Midbrain (tissue), 1 donor: ENCODE measurements at regions not wholly inside any gene's neighbourhood (a gene's known extent, or its start where the extent isn't known, plus 50 kb on each side); places are given as distances from the start of the nearest gene placed in this dataset.
"Not testable (repeated sequence)": the region's sequence is repeated elsewhere in the genome, so short reads cannot be mapped to it uniquely, and the experiment has no call there.

Experiments used
- DNase-seq: peaks from one replicate; lab custom pipeline; 2025; lab: John Stamatoyannopoulos, UW

- no peak for DNase-seq
Measured at GRCh38 chr4:14364953-14365536, 637.2 kb upstream of the CPEB2 start.

- DNase-seq = no peak
Measured at GRCh38 chr4:14368391-14368790, 633.9 kb upstream of the CPEB2 start.

GRCh38 chr4:14371131-14371530 is 631.1 kb upstream of the CPEB2 start:
- no peak for DNase-seq

- no peak for DNase-seq
Measured at GRCh38 chr4:14375816-14376215, 626.5 kb upstream of the CPEB2 start.

- DNase-seq = no peak
Measured at GRCh38 chr4:14379183-14379582, 623.1 kb upstream of the CPEB2 start.

- no peak for DNase-seq
Measured at GRCh38 chr4:14383652-14384051, 618.6 kb upstream of the CPEB2 start.

GRCh38 chr4:14384824-14385223 is 617.5 kb upstream of the CPEB2 start:
- no peak for DNase-seq

- no peak for DNase-seq
Measured at GRCh38 chr4:14386196-14386595, 616.1 kb upstream of the CPEB2 start.

- DNase-seq = no peak
Measured at GRCh38 chr4:14387647-14388046, 614.6 kb upstream of the CPEB2 start.

- no peak for DNase-seq
Measured at GRCh38 chr4:14392378-14392777, 609.9 kb upstream of the CPEB2 start.

- DNase-seq = no peak
Measured at GRCh38 chr4:14396183-14396582, 606.1 kb upstream of the CPEB2 start.

- DNase-seq = no peak
Measured at GRCh38 chr4:14399848-14400247, 602.4 kb upstream of the CPEB2 start.

- DNase-seq = no peak
Measured at GRCh38 chr4:14400307-14400706, 602.0 kb upstream of the CPEB2 start.

GRCh38 chr4:14403132-14403531 is 599.1 kb upstream of the CPEB2 start:
- no peak for DNase-seq

- DNase-seq = peak; percentile 13
Measured at GRCh38 chr4:14404730-14405129, 597.6 kb upstream of the CPEB2 start.

GRCh38 chr4:14410516-14410915 is 591.8 kb upstream of the CPEB2 start:
- no peak for DNase-seq

- DNase-seq = no peak
Measured at GRCh38 chr4:14415146-14415545, 587.1 kb upstream of the CPEB2 start.

GRCh38 chr4:14419516-14419915 is 582.8 kb upstream of the CPEB2 start:
- DNase-seq = no peak

- DNase-seq = not testable (repeated sequence)
Measured at GRCh38 chr4:14426297-14426696, 576.0 kb upstream of the CPEB2 start.

GRCh38 chr4:14428125-14428524 is 574.2 kb upstream of the CPEB2 start:
- DNase-seq = no peak

GRCh38 chr4:14431155-14432134 is 570.8 kb upstream of the CPEB2 start:
- no peak for DNase-seq

- no peak for DNase-seq
Measured at GRCh38 chr4:14434483-14434882, 567.8 kb upstream of the CPEB2 start.

GRCh38 chr4:14434916-14435315 is 567.4 kb upstream of the CPEB2 start:
- DNase-seq = no peak
